GM10248 (cell line): ENCODE measurements at regions not wholly inside any gene's neighbourhood (a gene's known extent, or its start where the extent isn't known, plus 50 kb on each side); places are given as distances from the start of the nearest gene placed in this dataset.

Experiments used
- CTCF ChIA-PET: fragments of 300-600 bp; sonication (Branson Sonifier 250); formaldehyde crosslinking; extraction: SDS; loops from one replicate; lab custom pipeline; 2021; ENCODE audit warnings: antibody characterized with exemption; lab: Yijun Ruan, JAX
- POLR2A ChIA-PET: fragments of 350-650 bp; sonication (Branson Sonifier 250); formaldehyde crosslinking; extraction: SDS; loops from one replicate; lab custom pipeline; 2020; ENCODE audit warnings: antibody characterized with exemption; lab: Yijun Ruan, JAX
- DNase-seq: peaks from one replicate; pipeline ENCODE4 v3.0.0; 2012; ENCODE audit errors: extremely low spot score
- TF ChIP-seq, protein P1 (sequence below): IDR thresholded peaks from 2 replicates; pipeline ENCODE4 v1.5.1; 2012; ENCODE audit warnings: mild to moderate bottlenecking, low read depth; ENCODE audit errors: extremely low read depth, missing control alignments, control extremely low read depth

- ChIA-PET POLR2A (no interaction called here), CTCF (no interaction called here)
- TF ChIP-seq, protein P1, sequence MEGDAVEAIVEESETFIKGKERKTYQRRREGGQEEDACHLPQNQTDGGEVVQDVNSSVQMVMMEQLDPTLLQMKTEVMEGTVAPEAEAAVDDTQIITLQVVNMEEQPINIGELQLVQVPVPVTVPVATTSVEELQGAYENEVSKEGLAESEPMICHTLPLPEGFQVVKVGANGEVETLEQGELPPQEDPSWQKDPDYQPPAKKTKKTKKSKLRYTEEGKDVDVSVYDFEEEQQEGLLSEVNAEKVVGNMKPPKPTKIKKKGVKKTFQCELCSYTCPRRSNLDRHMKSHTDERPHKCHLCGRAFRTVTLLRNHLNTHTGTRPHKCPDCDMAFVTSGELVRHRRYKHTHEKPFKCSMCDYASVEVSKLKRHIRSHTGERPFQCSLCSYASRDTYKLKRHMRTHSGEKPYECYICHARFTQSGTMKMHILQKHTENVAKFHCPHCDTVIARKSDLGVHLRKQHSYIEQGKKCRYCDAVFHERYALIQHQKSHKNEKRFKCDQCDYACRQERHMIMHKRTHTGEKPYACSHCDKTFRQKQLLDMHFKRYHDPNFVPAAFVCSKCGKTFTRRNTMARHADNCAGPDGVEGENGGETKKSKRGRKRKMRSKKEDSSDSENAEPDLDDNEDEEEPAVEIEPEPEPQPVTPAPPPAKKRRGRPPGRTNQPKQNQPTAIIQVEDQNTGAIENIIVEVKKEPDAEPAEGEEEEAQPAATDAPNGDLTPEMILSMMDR, result no peak
- DNase-seq, result no peak
Measured at GRCh38 chr5:75940418-75940817, 142.8 kb upstream of the SV2C start.

DNA sequence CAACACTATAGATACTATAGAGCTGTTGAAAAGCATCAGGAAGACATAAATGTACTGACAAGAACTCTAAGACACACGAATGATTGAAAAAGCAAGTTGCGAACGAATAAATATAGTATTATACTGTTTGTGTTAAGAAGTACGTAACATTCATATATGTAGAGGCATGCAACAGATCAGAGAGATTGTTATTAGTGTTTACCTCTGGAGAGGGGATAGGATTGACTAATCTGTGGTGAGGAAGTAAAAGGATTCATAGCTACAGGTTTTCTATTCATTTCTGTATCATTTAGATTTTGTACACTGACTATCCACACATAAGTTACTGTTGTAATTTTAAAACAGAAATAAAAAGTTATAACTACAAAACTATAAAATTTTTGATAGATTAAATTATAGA, 147.6 kb upstream of the SV2C start:
- POLR2A ChIA-PET, result no interaction called here
- TF ChIP-seq, protein P1, result no peak
- CTCF ChIA-PET, result no interaction called here
- no peak for DNase-seq

GRCh38 chr5:75933489-75933888, 149.7 kb upstream of the SV2C start:
- no peak for DNase-seq
- ChIA-PET CTCF (no interaction called here), POLR2A (no interaction called here)
- TF ChIP-seq, protein P1, result no peak

- TF ChIP-seq, protein P1, result no peak
- CTCF ChIA-PET, result interaction anchor here (1.3 to 2.0 kb wide), 2 partner anchors 11 to 12 kb away, joined by 3 to 5 read pairs; no protein-coding TSS in a partner anchor
- DNase-seq, result no peak
- POLR2A ChIA-PET, result no interaction called here
Measured at GRCh38 chr5:75931175-75931574, 152.0 kb upstream of the SV2C start.

DNA sequence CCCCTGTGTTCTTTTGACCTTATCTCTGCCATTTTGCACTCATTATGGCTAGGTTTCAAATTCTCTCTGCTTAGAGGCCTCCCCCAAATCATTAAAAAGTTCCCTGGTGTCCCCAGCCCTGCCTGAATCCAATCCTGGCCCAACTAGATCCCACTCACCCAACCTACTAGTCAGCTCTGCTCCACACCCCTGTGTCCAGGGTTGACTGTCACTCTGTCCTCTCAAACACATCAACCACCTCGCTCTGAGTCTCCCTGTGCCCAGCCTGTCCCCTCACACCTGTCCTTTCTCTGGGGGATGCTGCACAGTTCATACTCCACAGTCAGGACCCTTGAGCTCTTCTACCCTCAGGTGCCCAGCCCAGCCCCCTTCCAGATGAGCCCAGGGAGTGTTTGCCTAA, 154.2 kb upstream of the SV2C start:
- DNase-seq, result no peak
- TF ChIP-seq, protein P1, result no peak
- POLR2A ChIA-PET, result no interaction called here
- CTCF ChIA-PET, result no interaction called here

GRCh38 chr5:75922480-75922879, 160.7 kb upstream of the SV2C start:
- ChIA-PET CTCF (interaction anchor here (1.2 kb wide), 1 partner anchor 47 kb away, joined by 3 read pairs; no protein-coding TSS in a partner anchor), POLR2A (no interaction called here)
- TF ChIP-seq, protein P1, result no peak
- no peak for DNase-seq
